Panc1 (cell line): ENCODE measurements at regions not wholly inside any gene's neighbourhood (a gene's known extent, or its start where the extent isn't known, plus 50 kb on each side); places are given as distances from the start of the nearest gene placed in this dataset.

Experiments used
- ATAC-seq: fragments of 200-7000 bp; cut with Tn5 transposase; 2 replicates; pipeline ENCODE4 v1.9.1; 2020; ENCODE audit warnings: mild to moderate bottlenecking, moderate library complexity
- BruUV-seq: library from RNA; stranded (reverse); fragments of 400-500 nt; replicated peaks from 2 replicates; lab custom pipeline; 2021; lab: Mats Ljungman, UMichigan
- CTCF ChIA-PET: fragments of 300-600 bp; sonication (Branson Sonifier 250); formaldehyde crosslinking; loops from one replicate; lab custom pipeline; 2022; ENCODE audit warnings: antibody characterized with exemption; lab: Charles Lee
- POLR2A ChIA-PET: fragments of 300-600 bp; sonication (Branson Sonifier 250); formaldehyde crosslinking; loops from one replicate; lab custom pipeline; 2022; ENCODE audit warnings: antibody characterized with exemption; lab: Charles Lee
- DNase-seq: peaks from one replicate; pipeline ENCODE4 v3.0.0-alpha.2; 2010; ENCODE audit warnings: low read depth, low spot score
- H3K27ac ChIP-seq: 2 replicates; pipeline ENCODE4 v1.5.1; 2011; ENCODE audit warnings: mild to moderate bottlenecking, low read length, inconsistent platforms
- H3K27me3 ChIP-seq: fragments of 200-500 bp; sonication (Bioruptor generic); 2 replicates; pipeline ENCODE4 v1.6.0; 2014; ENCODE audit warnings: low read length, inconsistent platforms; ENCODE audit not compliant: control insufficient read depth, insufficient read depth
- H3K36me3 ChIP-seq: fragments of 200-500 bp; sonication (Bioruptor generic); 2 replicates; pipeline ENCODE4 v1.5.1; 2014; ENCODE audit warnings: inconsistent platforms, mild to moderate bottlenecking, low read length, moderate library complexity; ENCODE audit not compliant: control insufficient read depth, insufficient read depth
- H3K4me1 ChIP-seq: 2 replicates; pipeline ENCODE4 v1.5.1; 2011; ENCODE audit warnings: inconsistent platforms, mild to moderate bottlenecking, low read length, moderate library complexity; ENCODE audit not compliant: control insufficient read depth, insufficient read depth
- H3K4me3 ChIP-seq, 2 experiments: 2 replicates each; pipeline ENCODE4 v1.5.1; 2011 to 2012; ENCODE audit warnings: low read depth in 2 of 2, low read length in 2 of 2, mild to moderate bottlenecking in 2 of 2, inconsistent platforms in 1 of 2, moderate library complexity in 1 of 2
- H3K9me3 ChIP-seq: fragments of 200-500 bp; sonication (Bioruptor generic); 2 replicates; pipeline ENCODE4 v1.5.1; 2014; ENCODE audit warnings: low read depth, mild to moderate bottlenecking, inconsistent platforms, low read length, moderate library complexity; ENCODE audit not compliant: control insufficient read depth, insufficient read depth
- POLR2AphosphoS5 ChIP-seq: IDR thresholded peaks from 2 replicates; pipeline ENCODE4 v1.6.1; 2012; ENCODE audit warnings: mild to moderate bottlenecking, low read depth, low read length, moderate library complexity
- SIN3A ChIP-seq: IDR thresholded peaks from 2 replicates; pipeline ENCODE4 v1.6.1; 2012; ENCODE audit warnings: low read depth, mild to moderate bottlenecking, low read length, moderate library complexity, borderline replicate concordance; ENCODE audit not compliant: insufficient read depth
- TCF7L2 ChIP-seq: IDR thresholded peaks from 2 replicates; pipeline ENCODE4 v1.6.1; 2011; ENCODE audit warnings: mild to moderate bottlenecking, low read depth, low read length, inconsistent platforms
- in situ Hi-C: cut with HindIII; loops from 2 replicates; pipeline ENCODE4 v1.10.0; 2016; ENCODE audit warnings: low sequenced_read_pairs, low pct_unique_long_range_greater_than_20kb
- intact Hi-C: fragments of 100-400 bp; cut with micrococcal nuclease; formaldehyde crosslinking; loops from one replicate; pipeline ENCODE4 v1.10.0; 2022; ENCODE audit not compliant: unreplicated experiment
- TF ChIP-seq, protein P1 (sequence below): fragments of 450-650 bp; IDR thresholded peaks from 2 replicates; pipeline ENCODE4 v1.5.1; 2017; ENCODE audit warnings: mild to moderate bottlenecking
- TF ChIP-seq, protein P2 (sequence below), 2 experiments: IDR thresholded peaks; 2 replicates each; pipeline ENCODE4 v1.6.1; 2011 to 2012; ENCODE audit warnings: low read depth in 2 of 2, control low read depth in 1 of 2, low read length in 1 of 2, mild to moderate bottlenecking in 1 of 2, moderate library complexity in 1 of 2; ENCODE audit not compliant: insufficient read depth in 1 of 2

DNA sequence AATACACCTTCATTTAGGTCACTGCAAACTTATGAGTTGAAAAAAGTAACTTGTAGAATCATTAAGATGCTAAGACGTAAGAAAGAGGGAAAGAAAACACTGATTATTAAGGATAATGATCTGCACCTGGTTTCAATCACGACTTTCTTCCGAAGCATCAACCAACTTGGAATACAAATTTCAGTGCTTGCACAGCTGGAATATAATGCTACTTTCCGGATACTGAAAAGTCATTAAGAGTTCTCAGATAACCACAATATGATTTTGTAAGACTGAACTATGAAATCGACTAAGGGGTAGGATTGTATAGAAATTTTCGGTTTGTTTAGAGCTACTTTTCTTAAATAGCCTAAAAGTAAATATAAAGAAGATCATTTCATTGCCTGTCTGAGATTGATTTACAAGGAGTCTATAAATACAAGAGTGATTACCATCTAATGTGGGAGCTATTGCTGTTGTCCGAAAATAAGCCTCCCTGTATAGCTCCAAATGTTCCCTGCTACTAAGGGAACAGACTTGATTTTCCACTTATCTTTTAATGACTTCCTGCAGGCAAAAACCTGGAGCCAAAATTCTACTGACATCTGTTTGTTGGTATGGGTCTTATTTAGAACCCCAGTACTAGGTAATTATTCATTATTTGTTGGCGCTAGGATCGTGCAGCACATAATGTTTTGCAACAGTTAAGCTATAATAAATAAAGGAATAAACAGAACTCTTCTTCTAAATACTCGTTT, 673.3 kb downstream of the KCNT2 start:
- H3K4me3 ChIP-seq: no peak overlapping the region
- TF ChIP-seq, protein P1, sequence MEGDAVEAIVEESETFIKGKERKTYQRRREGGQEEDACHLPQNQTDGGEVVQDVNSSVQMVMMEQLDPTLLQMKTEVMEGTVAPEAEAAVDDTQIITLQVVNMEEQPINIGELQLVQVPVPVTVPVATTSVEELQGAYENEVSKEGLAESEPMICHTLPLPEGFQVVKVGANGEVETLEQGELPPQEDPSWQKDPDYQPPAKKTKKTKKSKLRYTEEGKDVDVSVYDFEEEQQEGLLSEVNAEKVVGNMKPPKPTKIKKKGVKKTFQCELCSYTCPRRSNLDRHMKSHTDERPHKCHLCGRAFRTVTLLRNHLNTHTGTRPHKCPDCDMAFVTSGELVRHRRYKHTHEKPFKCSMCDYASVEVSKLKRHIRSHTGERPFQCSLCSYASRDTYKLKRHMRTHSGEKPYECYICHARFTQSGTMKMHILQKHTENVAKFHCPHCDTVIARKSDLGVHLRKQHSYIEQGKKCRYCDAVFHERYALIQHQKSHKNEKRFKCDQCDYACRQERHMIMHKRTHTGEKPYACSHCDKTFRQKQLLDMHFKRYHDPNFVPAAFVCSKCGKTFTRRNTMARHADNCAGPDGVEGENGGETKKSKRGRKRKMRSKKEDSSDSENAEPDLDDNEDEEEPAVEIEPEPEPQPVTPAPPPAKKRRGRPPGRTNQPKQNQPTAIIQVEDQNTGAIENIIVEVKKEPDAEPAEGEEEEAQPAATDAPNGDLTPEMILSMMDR: no peak
- TF ChIP-seq, protein P2, sequence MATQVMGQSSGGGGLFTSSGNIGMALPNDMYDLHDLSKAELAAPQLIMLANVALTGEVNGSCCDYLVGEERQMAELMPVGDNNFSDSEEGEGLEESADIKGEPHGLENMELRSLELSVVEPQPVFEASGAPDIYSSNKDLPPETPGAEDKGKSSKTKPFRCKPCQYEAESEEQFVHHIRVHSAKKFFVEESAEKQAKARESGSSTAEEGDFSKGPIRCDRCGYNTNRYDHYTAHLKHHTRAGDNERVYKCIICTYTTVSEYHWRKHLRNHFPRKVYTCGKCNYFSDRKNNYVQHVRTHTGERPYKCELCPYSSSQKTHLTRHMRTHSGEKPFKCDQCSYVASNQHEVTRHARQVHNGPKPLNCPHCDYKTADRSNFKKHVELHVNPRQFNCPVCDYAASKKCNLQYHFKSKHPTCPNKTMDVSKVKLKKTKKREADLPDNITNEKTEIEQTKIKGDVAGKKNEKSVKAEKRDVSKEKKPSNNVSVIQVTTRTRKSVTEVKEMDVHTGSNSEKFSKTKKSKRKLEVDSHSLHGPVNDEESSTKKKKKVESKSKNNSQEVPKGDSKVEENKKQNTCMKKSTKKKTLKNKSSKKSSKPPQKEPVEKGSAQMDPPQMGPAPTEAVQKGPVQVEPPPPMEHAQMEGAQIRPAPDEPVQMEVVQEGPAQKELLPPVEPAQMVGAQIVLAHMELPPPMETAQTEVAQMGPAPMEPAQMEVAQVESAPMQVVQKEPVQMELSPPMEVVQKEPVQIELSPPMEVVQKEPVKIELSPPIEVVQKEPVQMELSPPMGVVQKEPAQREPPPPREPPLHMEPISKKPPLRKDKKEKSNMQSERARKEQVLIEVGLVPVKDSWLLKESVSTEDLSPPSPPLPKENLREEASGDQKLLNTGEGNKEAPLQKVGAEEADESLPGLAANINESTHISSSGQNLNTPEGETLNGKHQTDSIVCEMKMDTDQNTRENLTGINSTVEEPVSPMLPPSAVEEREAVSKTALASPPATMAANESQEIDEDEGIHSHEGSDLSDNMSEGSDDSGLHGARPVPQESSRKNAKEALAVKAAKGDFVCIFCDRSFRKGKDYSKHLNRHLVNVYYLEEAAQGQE (IDR thresholded peaks at IDR 0.05; ENCODE audit: insufficient read depth in 1 of 2, low read depth in 2 of 2, low read length in 1 of 2): no peak
- no peak for TF ChIP-seq TCF7L2
- no peak for TF ChIP-seq SIN3A
- no peak for TF ChIP-seq POLR2AphosphoS5
- ATAC-seq (no peak), DNase-seq (no peak)
- H3K27ac ChIP-seq: no peak overlapping the region
- H3K27me3 ChIP-seq: no peaks in the 10 kb centered on the region
- intact Hi-C loops: no loop called here
- POLR2A ChIA-PET: no interaction called here
- CTCF ChIA-PET: no interaction called here
- in situ Hi-C loops: no loop called here
- BruUV-seq: no TSS peak
- H3K36me3 ChIP-seq: no peaks in the 10 kb centered on the region
- no peaks in the 10 kb centered on the region for H3K9me3 ChIP-seq
- H3K4me1 ChIP-seq: no peaks in the 10 kb centered on the region

DNA sequence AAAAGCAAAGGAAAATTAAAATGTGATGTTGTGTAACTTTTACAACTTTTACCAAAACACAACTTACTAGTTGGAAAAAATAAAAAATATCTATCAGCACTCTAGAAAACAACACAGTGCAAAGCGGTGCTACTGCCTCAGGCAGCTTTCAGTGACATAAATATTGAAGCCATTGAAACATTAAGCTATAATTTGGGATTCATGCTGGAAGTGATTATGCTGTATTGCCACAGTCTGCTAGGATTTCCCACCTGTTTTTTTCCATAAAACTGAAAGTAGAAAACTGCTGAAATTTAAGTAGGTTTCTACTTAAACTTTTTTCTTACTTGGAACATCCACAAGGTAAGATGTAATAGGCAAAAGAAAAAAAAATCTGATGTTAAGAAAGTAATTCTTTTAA, 674.4 kb downstream of the KCNT2 start:
- CTCF ChIA-PET: no interaction called here
- no peaks in the 10 kb centered on the region for H3K9me3 ChIP-seq
- no peaks in the 10 kb centered on the region for H3K4me1 ChIP-seq
- in situ Hi-C loops: no loop called here
- no TSS peak for BruUV-seq
- no peak for DNase-seq
- no peak for ATAC-seq
- no peaks in the 10 kb centered on the region for H3K36me3 ChIP-seq
- H3K4me3 ChIP-seq: no peak overlapping the region
- intact Hi-C loops: no loop called here
- no peak overlapping the region for H3K27ac ChIP-seq
- POLR2A ChIA-PET: no interaction called here
- H3K27me3 ChIP-seq: no peaks in the 10 kb centered on the region
- TF ChIP-seq POLR2AphosphoS5: no peak
- TF ChIP-seq, protein P1: no peak
- TF ChIP-seq, protein P2 (IDR thresholded peaks at IDR 0.05; ENCODE audit: insufficient read depth in 1 of 2, low read depth in 2 of 2, low read length in 1 of 2): no peak
- no peak for TF ChIP-seq SIN3A
- no peak for TF ChIP-seq TCF7L2
